Endothelial cell of umbilical vein (primary cell): ENCODE measurements at regions not wholly inside any gene's neighbourhood (a gene's known extent, or its start where the extent isn't known, plus 50 kb on each side); places are given as distances from the start of the nearest gene placed in this dataset.

Experiments
- BruUV-seq: library from RNA; stranded (reverse); fragments of 400-500 nt; replicated peaks from 2 replicates; lab custom pipeline; 2021; lab: Mats Ljungman, UMichigan
- CTCF ChIA-PET: fragments of 300-600, 350-600 bp; sonication (Branson Sonifier 250); formaldehyde crosslinking; loops from one replicate; lab custom pipeline; 2021; ENCODE audit warnings: antibody characterized with exemption, inconsistent platforms; lab: Charles Lee
- POLR2A ChIA-PET: fragments of 300-600, 350-600 bp; sonication (Branson Sonifier 250); formaldehyde crosslinking; loops from one replicate; lab custom pipeline; 2021; ENCODE audit warnings: antibody characterized with exemption, inconsistent platforms; lab: Charles Lee
- DNase-seq: peaks from one replicate; pipeline ENCODE4 v3.0.0-alpha.2; 2011; ENCODE audit warnings: low read depth, low spot score
- FAIRE-seq: peaks from 2 replicates; lab custom pipeline; 2011; peaks lifted over from hg19 to GRCh38; lab: Jason Lieb, UNC
- H2AFZ ChIP-seq: 2 replicates; pipeline ENCODE4 v1.6.0; 2012; ENCODE audit warnings: low read depth, low read length, control low read depth, inconsistent platforms
- H3K27ac ChIP-seq: 2 replicates; pipeline ENCODE4 v1.5.1; 2011; ENCODE audit warnings: low read depth, mild to moderate bottlenecking, control low read depth, low read length, moderate library complexity; ENCODE audit not compliant: insufficient read depth
- H3K27me3 ChIP-seq, 2 experiments: 2 replicates each; pipeline versions ENCODE4 v1.6.0 to v1.6.1; 2011; ENCODE audit warnings: low read length in 2 of 2, mixed read lengths in 1 of 2; ENCODE audit not compliant: control insufficient read depth in 2 of 2, insufficient read depth in 2 of 2
- H3K36me3 ChIP-seq, 2 experiments: 2 replicates in 1 of 2; 3 replicates in 1 of 2; pipeline ENCODE4 v1.5.1; 2011; ENCODE audit warnings: low read length in 2 of 2, mild to moderate bottlenecking in 1 of 2, moderate library complexity in 1 of 2; ENCODE audit not compliant: control insufficient read depth in 2 of 2, insufficient read depth in 2 of 2; ENCODE audit errors: extremely low read depth in 1 of 2
- H3K4me1 ChIP-seq: 3 replicates; pipeline ENCODE4 v1.5.1; 2011; ENCODE audit warnings: mild to moderate bottlenecking, low read length; ENCODE audit not compliant: control insufficient read depth, insufficient read depth; ENCODE audit errors: extremely low read depth
- H3K4me2 ChIP-seq: 2 replicates; pipeline ENCODE4 v1.6.1; 2011; ENCODE audit warnings: low read length, control low read depth, mixed read lengths; ENCODE audit not compliant: insufficient read depth
- H3K4me3 ChIP-seq, 3 experiments: fragments of 200-600 bp in 1 of 3; sonication (generic), shearing (Covaris generic) in 1 of 3; replicated peaks in 1 of 3; 2 replicates each; pipeline ENCODE4 v1.5.1; 2011 to 2016; ENCODE audit warnings: control low read depth in 3 of 3, low read length in 3 of 3, mild to moderate bottlenecking in 2 of 3, inconsistent platforms in 1 of 3, low read depth in 1 of 3, moderate library complexity in 1 of 3; ENCODE audit not compliant: insufficient read depth in 1 of 3
- H3K79me2 ChIP-seq: 2 replicates; pipeline ENCODE4 v1.6.0; 2012; ENCODE audit warnings: low read length, inconsistent platforms; ENCODE audit not compliant: control insufficient read depth, insufficient read depth
- H3K9ac ChIP-seq: replicated peaks from 2 replicates; pipeline ENCODE3; 2011; ENCODE audit warnings: low read length, control low read depth; ENCODE audit not compliant: insufficient read depth; ENCODE audit errors: extremely low read depth
- H3K9me1 ChIP-seq: replicated peaks from 3 replicates; pipeline ENCODE4 v1.6.0; 2011; ENCODE audit warnings: mild to moderate bottlenecking, low read length; ENCODE audit not compliant: control insufficient read depth, insufficient read depth; ENCODE audit errors: extremely low read depth
- H3K9me3 ChIP-seq: replicated peaks from 2 replicates; pipeline ENCODE4 v1.5.1; 2012; ENCODE audit warnings: low read length, inconsistent platforms; ENCODE audit not compliant: control insufficient read depth, insufficient read depth
- H4K20me1 ChIP-seq: replicated peaks from 2 replicates; pipeline ENCODE3; 2011; ENCODE audit warnings: mild to moderate bottlenecking, low read length; ENCODE audit not compliant: control insufficient read depth, insufficient read depth; ENCODE audit errors: extremely low read depth
- CTCF ChIP-seq, 2 donors: IDR thresholded peaks; 1 replicate in 1 of 2; 2 replicates in 1 of 2; pipeline ENCODE4 v1.5.1; 2011; ENCODE audit warnings: low read length in 2 of 2, mild to moderate bottlenecking in 2 of 2, moderate library complexity in 2 of 2, control low read depth in 1 of 2, inconsistent platforms in 1 of 2, low read depth in 1 of 2; ENCODE audit not compliant: insufficient read depth in 1 of 2; ENCODE audit errors: extremely low read depth in 1 of 2
- EZH2 ChIP-seq: IDR thresholded peaks from 2 replicates; pipeline ENCODE4 v1.6.1; 2012; ENCODE audit warnings: borderline replicate concordance, low read depth, mild to moderate bottlenecking, moderate library complexity, low read length, inconsistent platforms; ENCODE audit not compliant: severe bottlenecking
- FOS ChIP-seq: IDR thresholded peaks from 2 replicates; pipeline ENCODE4 v1.6.1; 2011; ENCODE audit warnings: mild to moderate bottlenecking, low read length, moderate library complexity, borderline replicate concordance; ENCODE audit not compliant: insufficient read depth
- GATA2 ChIP-seq: IDR thresholded peaks from 2 replicates; pipeline ENCODE4 v1.7.0; 2011; ENCODE audit warnings: low read depth, mild to moderate bottlenecking, moderate library complexity, mixed read lengths, low read length; ENCODE audit not compliant: insufficient read length, insufficient read depth
- JUN ChIP-seq: IDR thresholded peaks from 2 replicates; pipeline ENCODE4 v1.6.1; 2011; ENCODE audit warnings: borderline replicate concordance, low read depth; ENCODE audit not compliant: insufficient read length, insufficient read depth
- MAX ChIP-seq: IDR thresholded peaks from 2 replicates; pipeline ENCODE4 v1.6.1; 2011; ENCODE audit not compliant: insufficient read depth, insufficient read length
- MYC ChIP-seq: IDR thresholded peaks from one replicate; pipeline ENCODE4 v1.6.1; 2011; ENCODE audit warnings: mild to moderate bottlenecking, low read depth, low read length
- POLR2A ChIP-seq: IDR thresholded peaks from 2 replicates; pipeline ENCODE4 v1.6.1; 2012; ENCODE audit warnings: low read depth, mild to moderate bottlenecking, control low read depth, low read length
- POLR2AphosphoS5 ChIP-seq: IDR thresholded peaks from 2 replicates; pipeline ENCODE4 v1.6.1; 2012; ENCODE audit warnings: low read depth, mild to moderate bottlenecking, control low read depth, low read length, moderate library complexity; ENCODE audit not compliant: insufficient read depth
- dilution Hi-C: fragments of 300-500 bp; cut with MboI; formaldehyde crosslinking; loops from one replicate; pipeline ENCODE4 v1.15.0; 2019; ENCODE audit warnings: low sequenced_read_pairs; ENCODE audit not compliant: extremely low pct_ligation_motif_present
- intact Hi-C: fragments of 100-400 bp; cut with micrococcal nuclease; formaldehyde crosslinking; loops from one replicate; pipeline ENCODE4 v1.10.0; 2022

GRCh38 chr5:68751661-68752060, 342.2 kb upstream of the SLC30A5 start:
- no peak overlapping the region for H3K4me2 ChIP-seq
- intact Hi-C loops: no loop called here
- dilution Hi-C loops: no loop called here
- no peak overlapping the region for H3K9ac ChIP-seq
- H3K9me3 ChIP-seq: no peaks in the 10 kb centered on the region
- no peaks in the 10 kb centered on the region for H3K9me1 ChIP-seq
- TF ChIP-seq EZH2: no peak
- TF ChIP-seq MAX: no peak
- TF ChIP-seq POLR2AphosphoS5: no peak
- TF ChIP-seq MYC: no peak
- TF ChIP-seq JUN: no peak
- no peak for TF ChIP-seq FOS
- no peak for TF ChIP-seq CTCF (IDR thresholded peaks at IDR 0.05; ENCODE audit: extremely low read depth in 1 of 2, insufficient read depth in 1 of 2, low read depth in 1 of 2, low read length in 2 of 2)
- no peak for TF ChIP-seq POLR2A
- no peak for TF ChIP-seq GATA2
- H3K4me1 ChIP-seq: no peaks in the 10 kb centered on the region
- POLR2A ChIA-PET: no interaction called here
- no peak overlapping the region for H2AFZ ChIP-seq
- no peaks in the 10 kb centered on the region for H3K36me3 ChIP-seq
- peaks cover 0 to 3% of the 10 kb centered on the region in 2 experiments for H3K27me3 ChIP-seq
- CTCF ChIA-PET: no interaction called here
- BruUV-seq: no TSS peak
- FAIRE-seq (no peak), DNase-seq (no peak)
- H3K4me3 ChIP-seq: no peak overlapping the region
- no peak overlapping the region for H3K27ac ChIP-seq
- no peaks in the 10 kb centered on the region for H4K20me1 ChIP-seq
- no peaks in the 10 kb centered on the region for H3K79me2 ChIP-seq
